DMS114 treated with DMSO at 0.1 percent for 48 hours (cell line): ENCODE measurements at regions not wholly inside any gene's neighbourhood (a gene's known extent, or its start where the extent isn't known, plus 50 kb on each side); places are given as distances from the start of the nearest gene placed in this dataset.

Experiments used
- DNase-seq: peaks from one replicate; lab custom pipeline; 2025; ENCODE audit not compliant: unreplicated experiment; lab: John Stamatoyannopoulos, UW

- DNase-seq = no peak
Measured at GRCh38 chr9:118459913-118460312, 755.7 kb downstream of the TLR4 start.

GRCh38 chr9:118463419-118463818, 759.2 kb downstream of the TLR4 start:
- no peak for DNase-seq

DNA sequence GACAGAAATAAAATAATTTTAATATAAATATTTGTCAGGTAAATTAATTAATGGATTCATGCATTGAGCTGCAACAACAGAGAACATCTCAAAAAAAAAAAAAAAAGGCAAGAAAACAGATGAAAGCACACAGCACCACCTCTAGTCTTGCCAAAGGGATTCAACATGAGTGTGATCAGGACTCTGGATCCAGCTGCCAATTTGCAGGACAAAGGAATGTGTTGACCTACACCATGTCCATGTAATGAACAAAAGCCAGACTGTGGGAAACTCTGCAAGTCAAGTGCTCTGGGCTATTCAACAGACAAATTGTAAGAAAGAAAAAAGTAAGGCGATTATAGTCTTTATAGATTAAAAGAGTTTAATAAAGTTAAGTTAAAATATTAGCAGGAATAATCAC, 769.3 kb downstream of the TLR4 start:
- no peak for DNase-seq

GRCh38 chr9:118478752-118479151, 774.5 kb downstream of the TLR4 start:
- no peak for DNase-seq

DNA sequence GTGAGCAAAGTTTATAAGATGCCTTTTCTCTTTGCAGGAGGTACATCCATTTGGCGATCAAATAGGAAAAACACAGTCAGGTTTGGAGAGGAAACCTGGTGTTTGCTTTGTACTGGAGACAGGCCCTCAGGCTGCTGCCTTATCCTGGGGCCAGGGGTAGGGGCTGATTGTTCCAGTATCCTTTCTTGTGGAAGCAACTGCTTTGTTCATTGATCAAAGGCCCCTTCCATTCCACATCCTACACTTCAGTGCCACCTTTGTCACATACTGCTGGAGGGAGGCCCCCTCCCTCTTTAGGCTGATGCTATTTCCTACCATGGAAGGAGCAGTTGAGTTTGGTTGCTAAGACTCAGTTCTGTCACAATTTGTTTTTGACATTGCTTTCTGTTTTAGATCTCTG, 778.1 kb downstream of the TLR4 start:
- DNase-seq = no peak

DNA sequence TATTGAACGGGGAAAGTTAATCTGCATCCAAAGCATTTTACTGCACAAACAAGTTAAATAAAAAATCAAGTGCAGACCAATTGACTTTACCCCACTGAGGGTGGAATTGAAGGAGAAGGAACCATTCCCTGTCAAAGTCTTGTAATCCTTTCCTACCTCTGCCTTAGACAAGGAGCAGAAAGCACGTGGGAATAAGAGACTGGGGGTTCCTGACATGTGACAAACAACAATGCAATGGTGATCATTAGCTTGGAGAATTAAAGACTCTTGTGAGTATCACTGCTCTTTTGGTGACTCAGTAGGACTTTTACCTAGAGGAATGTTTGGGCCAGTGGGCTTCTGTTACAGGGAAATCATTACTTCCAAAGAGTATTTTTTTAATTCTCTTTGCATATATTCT, 779.5 kb downstream of the TLR4 start:
- DNase-seq = no peak

DNA sequence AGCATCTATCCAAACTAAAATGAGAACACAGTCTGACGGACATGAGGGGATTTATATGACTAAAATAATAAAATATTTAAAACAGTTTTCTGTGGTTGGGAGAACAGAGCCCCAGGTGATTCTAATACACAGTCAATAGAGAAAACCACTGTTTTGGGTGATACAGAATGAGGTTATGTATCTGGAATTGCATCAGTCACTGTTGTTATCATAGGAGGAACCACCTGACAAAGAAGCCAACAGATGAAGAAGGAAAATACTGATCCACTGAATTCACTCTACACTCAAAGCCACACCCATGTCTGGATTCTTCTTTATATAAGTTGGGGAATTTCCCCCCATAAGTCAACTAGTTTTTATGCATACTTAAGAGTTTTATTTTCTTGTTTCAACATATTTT, 799.0 kb downstream of the TLR4 start:
- no peak for DNase-seq

DNA sequence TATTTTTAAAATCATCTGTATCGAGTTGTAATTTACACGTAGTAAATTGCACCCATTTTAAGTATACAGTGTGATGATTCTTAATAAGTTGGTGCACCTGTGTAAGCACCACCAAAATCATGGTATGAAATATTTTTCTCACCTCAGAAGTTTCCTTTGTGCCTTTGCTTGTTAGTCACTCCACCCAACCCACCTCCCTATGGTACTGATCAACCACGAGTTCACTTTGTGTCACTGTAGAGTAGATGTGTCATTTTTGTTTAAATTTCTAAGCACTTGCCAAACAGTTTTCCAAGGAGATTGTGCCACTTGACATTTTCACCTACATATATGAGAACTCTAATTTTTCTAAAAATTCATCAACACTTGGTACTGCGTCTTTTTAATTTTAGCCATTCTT, 806.5 kb downstream of the TLR4 start:
- DNase-seq = no peak

DNA sequence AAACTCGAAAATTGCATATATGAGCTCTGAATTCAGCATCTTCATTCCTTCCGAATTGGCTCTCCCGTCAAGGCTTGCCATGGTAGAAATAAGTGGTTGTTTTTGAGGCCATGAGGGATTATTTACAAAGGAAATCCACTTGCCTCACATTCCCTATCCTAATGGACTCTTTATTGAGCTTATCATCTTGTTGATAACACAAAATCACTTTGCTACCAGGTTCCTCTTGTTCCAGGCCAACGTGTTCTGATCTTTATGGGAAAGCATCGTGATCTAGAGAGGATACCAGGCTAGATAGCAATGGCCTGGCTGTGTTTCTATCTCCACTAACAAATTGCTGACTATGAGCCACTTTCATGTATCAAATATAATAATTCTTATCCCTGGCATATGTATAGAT, 811.7 kb downstream of the TLR4 start:
- DNase-seq = no peak

GRCh38 chr9:118521261-118521660, 817.1 kb downstream of the TLR4 start:
- DNase-seq = no peak

- no peak for DNase-seq
Measured at GRCh38 chr9:118522093-118523028, 818.2 kb downstream of the TLR4 start.

GRCh38 chr9:118527261-118527660, 823.1 kb downstream of the TLR4 start:
- no peak for DNase-seq

- no peak for DNase-seq
Measured at GRCh38 chr9:118529210-118529609, 825.0 kb downstream of the TLR4 start.

DNA sequence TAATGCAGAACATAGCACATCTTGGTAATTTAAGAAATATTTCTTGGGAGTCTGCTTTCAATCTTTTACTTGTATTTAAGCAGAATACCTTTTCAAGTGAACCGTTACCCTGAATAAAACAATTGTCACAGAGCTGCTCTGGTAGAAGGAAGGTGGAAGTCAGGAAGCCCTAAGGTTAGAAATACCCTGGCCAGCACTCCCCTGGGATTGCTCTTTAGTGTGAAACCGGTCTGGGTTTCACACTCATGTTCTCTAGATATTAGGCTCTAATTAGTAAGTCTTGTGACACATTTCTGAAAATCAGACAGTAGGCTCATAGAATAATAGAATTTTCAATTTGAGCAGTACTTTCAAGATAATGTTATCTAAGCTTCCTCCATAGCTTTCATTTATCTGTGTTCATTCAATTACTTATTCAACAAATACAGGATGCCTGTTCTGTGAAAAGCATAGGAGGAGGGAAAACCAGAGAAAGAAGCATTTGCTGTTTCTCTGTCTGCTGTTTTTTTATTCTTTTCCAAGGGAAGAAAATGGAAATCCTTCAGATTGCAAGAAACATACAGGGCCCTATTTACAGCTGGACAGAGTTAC, 825.5 kb downstream of the TLR4 start:
- DNase-seq = no peak

GRCh38 chr9:118532592-118532991, 828.4 kb downstream of the TLR4 start:
- DNase-seq = no peak

DNA sequence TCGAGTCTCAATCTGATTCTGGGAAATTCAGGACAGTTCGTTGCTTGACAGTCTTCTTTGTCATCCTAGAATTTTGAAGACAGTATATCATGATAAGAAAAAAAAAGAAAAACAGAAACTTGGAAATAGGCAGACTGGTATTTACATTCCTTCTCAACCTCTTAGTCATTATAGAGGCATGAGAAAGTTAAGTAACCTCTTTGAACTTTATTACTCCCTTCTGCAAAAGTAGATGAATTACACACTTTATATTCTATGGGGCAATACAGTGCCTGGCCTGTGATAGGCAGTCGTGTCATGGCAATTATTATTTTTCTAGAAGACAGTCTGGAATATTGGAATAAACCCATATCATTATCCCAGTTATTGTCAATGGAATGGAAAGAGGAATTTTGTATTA, 828.9 kb downstream of the TLR4 start:
- DNase-seq = no peak

GRCh38 chr9:118533850-118534249, 829.6 kb downstream of the TLR4 start:
- no peak for DNase-seq

GRCh38 chr9:118536153-118536552, 832.0 kb downstream of the TLR4 start:
- no peak for DNase-seq

DNA sequence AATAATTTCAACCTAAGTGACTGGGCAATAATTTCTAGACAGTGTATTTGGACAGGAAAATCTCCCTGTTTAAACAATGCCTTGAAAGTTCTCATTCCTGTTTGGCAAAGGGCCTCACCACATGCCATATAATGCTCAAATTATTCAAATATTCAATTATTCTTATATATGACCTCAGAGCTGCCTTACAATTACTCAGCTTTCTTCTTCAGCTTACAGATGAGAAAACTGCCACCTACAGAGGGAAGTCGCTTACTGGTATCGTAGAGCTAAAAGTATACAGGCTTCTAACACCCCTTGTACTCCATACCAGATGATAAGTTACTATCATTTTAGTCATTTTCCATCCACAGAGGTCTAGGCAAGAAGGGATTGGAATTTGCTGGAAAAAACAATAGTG, 830.3 kb downstream of the BRINP1 start:
- DNase-seq = no peak

- no peak for DNase-seq
Measured at GRCh38 chr9:118553465-118553864, 815.8 kb downstream of the BRINP1 start.

DNA sequence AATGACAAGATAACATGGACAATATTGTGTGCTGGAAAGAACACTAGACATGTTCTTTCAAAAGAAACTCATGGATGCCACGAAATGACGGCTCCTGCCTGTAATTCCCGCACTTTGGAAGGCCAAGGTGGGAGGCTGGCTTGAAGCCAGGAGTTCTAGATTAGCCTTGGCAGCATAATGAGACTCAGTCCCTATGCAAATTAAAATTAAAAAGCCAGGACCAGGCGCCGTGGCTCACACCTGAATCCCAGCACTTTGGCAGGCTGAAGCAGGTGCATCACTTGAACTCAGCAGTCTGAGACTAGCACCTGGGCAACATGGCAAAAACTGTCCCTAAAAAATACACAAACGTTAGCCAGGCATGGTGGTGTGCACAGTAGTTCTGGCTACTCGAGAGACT, 814.2 kb downstream of the BRINP1 start:
- no peak for DNase-seq

DNA sequence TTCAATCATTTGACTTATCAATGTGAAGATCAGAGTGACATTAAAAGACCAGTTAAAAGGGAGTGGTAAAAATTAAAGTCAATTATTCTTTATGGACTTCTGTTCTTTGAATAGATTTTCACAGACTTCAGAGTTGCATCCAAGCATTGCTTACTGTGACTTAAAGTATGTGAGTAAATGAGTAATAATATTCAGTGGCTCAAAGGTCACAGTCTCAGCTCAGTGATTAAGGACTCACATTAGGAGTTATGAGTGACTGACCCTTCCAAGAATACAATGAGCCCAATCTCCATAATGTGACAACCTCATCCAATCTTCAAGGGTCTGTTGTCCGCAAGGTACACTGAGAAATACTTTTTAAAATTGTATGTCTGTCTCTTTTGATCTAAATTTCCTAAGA, 811.2 kb downstream of the BRINP1 start:
- no peak for DNase-seq

DNA sequence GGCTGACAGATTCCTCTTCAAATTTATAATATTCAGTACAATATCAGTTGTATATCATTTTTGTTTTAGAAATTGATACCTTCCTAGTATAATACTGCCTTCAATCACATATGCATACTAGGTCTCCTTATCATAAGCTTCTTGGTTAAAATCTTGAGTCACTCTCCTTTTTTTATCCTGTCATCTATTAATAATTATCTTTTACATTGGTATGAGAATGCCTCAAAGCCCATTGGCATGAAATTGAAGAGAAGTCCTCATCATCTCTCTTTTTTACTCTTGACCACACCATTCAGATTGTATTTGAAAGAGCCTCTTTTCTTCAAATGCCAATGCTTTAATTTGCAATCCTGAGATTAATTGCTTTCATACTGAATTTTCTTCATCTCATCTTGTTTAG, 810.3 kb downstream of the BRINP1 start:
- no peak for DNase-seq
